HepG2 (cell line): ENCODE measurements at regions not wholly inside any gene's neighbourhood (a gene's known extent, or its start where the extent isn't known, plus 50 kb on each side); places are given as distances from the start of the nearest gene placed in this dataset.

Experiments
- ATAC-seq: fragments of 200-7000 bp; cut with Tn5 transposase; 3 replicates; pipeline ENCODE4 v1.9.1; 2020; ENCODE audit warnings: mild to moderate bottlenecking, moderate library complexity
- BruUV-seq: library from RNA; stranded (reverse); fragments of 400-500 nt; replicated peaks from 2 replicates; lab custom pipeline; 2021; lab: Mats Ljungman, UMichigan
- CTCF ChIA-PET: fragments of 300-600 bp; formaldehyde crosslinking; extraction: SDS; loops from one replicate; lab custom pipeline; 2021; ENCODE audit warnings: low total read pairs, inconsistent platforms, low intra/inter-chr PET ratio; lab: Yijun Ruan, JAX
- POLR2A ChIA-PET: fragments of 350-600 bp; sonication (Branson Sonifier 250); formaldehyde crosslinking; loops from one replicate; lab custom pipeline; 2020; ENCODE audit warnings: antibody characterized with exemption, inconsistent platforms; lab: Yijun Ruan, JAX
- DNase-seq: peaks from one replicate; pipeline ENCODE4 v3.0.0-alpha.2; 2015; ENCODE audit warnings: low spot score
- FAIRE-seq: peaks from 3 replicates; lab custom pipeline; 2011; peaks lifted over from hg19 to GRCh38; lab: Jason Lieb, UNC
- H2AFZ ChIP-seq: one replicate; pipeline ENCODE4 v1.6.1; 2011; ENCODE audit warnings: low read length, inconsistent platforms
- H3K27ac ChIP-seq: fragments of 300-600 bp; 3 replicates; pipeline ENCODE4 v1.8.0; 2011; ENCODE audit warnings: mixed run types, mild to moderate bottlenecking, mixed read lengths, low read length, inconsistent platforms; ENCODE audit not compliant: insufficient read depth; ENCODE audit errors: extremely low read length
- H3K27me3 ChIP-seq, 2 experiments: fragments of 200-600 bp in 1 of 2; 2 replicates in 1 of 2; 3 replicates in 1 of 2; pipeline versions ENCODE4 v1.6.0 to v1.8.0; 2011; ENCODE audit warnings: low read length in 2 of 2, mild to moderate bottlenecking in 2 of 2, moderate library complexity in 2 of 2, inconsistent platforms in 1 of 2; ENCODE audit not compliant: insufficient read depth in 2 of 2, control insufficient read depth in 1 of 2
- H3K36me3 ChIP-seq, 2 experiments: fragments of 200-600 bp in 1 of 2; replicated peaks in 1 of 2; 2 replicates in 1 of 2; 3 replicates in 1 of 2; pipeline versions ENCODE4 v1.5.1 to v1.8.0; 2011; ENCODE audit warnings: low read length in 2 of 2, inconsistent platforms in 1 of 2; ENCODE audit not compliant: insufficient read depth in 2 of 2, control insufficient read depth in 1 of 2
- H3K4me1 ChIP-seq: 2 replicates; pipeline ENCODE4 v1.5.1; 2012; ENCODE audit warnings: low read length, inconsistent platforms; ENCODE audit not compliant: insufficient read depth
- H3K4me2 ChIP-seq: 2 replicates; pipeline ENCODE4 v1.6.0; 2011; ENCODE audit warnings: low read depth, low read length, inconsistent platforms
- H3K4me3 ChIP-seq, 3 experiments: fragments of 200-600 bp in 1 of 3; sonication (generic), shearing (Covaris generic) in 1 of 3; replicated peaks in 1 of 3; 2 replicates each; pipeline ENCODE4 v1.5.1; 2011 to 2016; ENCODE audit warnings: low read length in 3 of 3, inconsistent platforms in 2 of 3, low read depth in 2 of 3, mild to moderate bottlenecking in 2 of 3, control low read depth in 1 of 3, mixed read lengths in 1 of 3; ENCODE audit not compliant: insufficient read depth in 1 of 3
- H3K79me2 ChIP-seq: one replicate; pipeline ENCODE4 v1.6.1; 2011; ENCODE audit warnings: low read length, inconsistent platforms; ENCODE audit not compliant: insufficient read depth
- H3K9ac ChIP-seq: 2 replicates; pipeline ENCODE4 v1.6.0; 2011; ENCODE audit warnings: mild to moderate bottlenecking, low read depth, low read length, inconsistent platforms; ENCODE audit not compliant: insufficient read depth
- H3K9me3 ChIP-seq: 2 replicates; pipeline ENCODE4 v1.5.1; 2012; ENCODE audit warnings: mild to moderate bottlenecking, low read length
- H4K20me1 ChIP-seq: 2 replicates; pipeline ENCODE4 v1.6.0; 2011; ENCODE audit warnings: inconsistent platforms, mild to moderate bottlenecking, low read length, moderate library complexity; ENCODE audit not compliant: insufficient read depth
- AHR ChIP-seq: IDR thresholded peaks from 2 replicates; pipeline ENCODE4 v1.6.1; 2018; ENCODE audit warnings: missing genetic modification reagents, missing compliant biosample characterization
- CTCF ChIP-seq: sonication (generic); formaldehyde crosslinking; IDR thresholded peaks from 2 replicates; pipeline ENCODE4 v1.5.0; 2020; ENCODE audit warnings: mild to moderate bottlenecking, missing genetic modification reagents, moderate library complexity
- FOXA1 ChIP-seq, 2 experiments: fragments of 450-650 bp in 1 of 2; sonication (generic) in 1 of 2; formaldehyde crosslinking in 1 of 2; IDR thresholded peaks; 2 replicates each; pipeline versions ENCODE4 v1.4.0 to v1.6.1; 2016 to 2020; ENCODE audit warnings: missing genetic modification reagents in 1 of 2
- GLI4 ChIP-seq: sonication (generic); formaldehyde crosslinking; IDR thresholded peaks from 2 replicates; pipeline ENCODE4 v1.5.1; 2020; ENCODE audit warnings: missing genetic modification reagents, mild to moderate bottlenecking, moderate library complexity, borderline replicate concordance
- PRDM4 ChIP-seq: sonication (generic); formaldehyde crosslinking; IDR thresholded peaks from 2 replicates; pipeline ENCODE4 v1.9.0; 2021; ENCODE audit warnings: missing genetic modification reagents, borderline replicate concordance
- STAT5B ChIP-seq: sonication (generic); formaldehyde crosslinking; IDR thresholded peaks from 2 replicates; pipeline ENCODE4 v1.4.0; 2020; ENCODE audit warnings: missing genetic modification reagents
- TIGD3 ChIP-seq: sonication (generic); formaldehyde crosslinking; IDR thresholded peaks from 2 replicates; pipeline ENCODE4 v1.5.1; 2020; ENCODE audit warnings: mild to moderate bottlenecking, missing genetic modification reagents, borderline replicate concordance
- ZBTB25 ChIP-seq: IDR thresholded peaks from 2 replicates; pipeline ENCODE4 v1.6.1; 2018; ENCODE audit warnings: missing genetic modification reagents
- ZFP36 ChIP-seq: fragments of 150-350 bp; IDR thresholded peaks from 2 replicates; pipeline ENCODE4 v1.6.1; 2018; ENCODE audit warnings: borderline replicate concordance, low read length, low read depth; ENCODE audit not compliant: partially characterized antibody
- ZNF704 ChIP-seq: sonication (generic); formaldehyde crosslinking; IDR thresholded peaks from 2 replicates; pipeline ENCODE4 v1.8.1; 2023; ENCODE audit warnings: mild to moderate bottlenecking, inconsistent platforms, moderate library complexity, missing genetic modification reagents, borderline replicate concordance
- ZNF782 ChIP-seq: sonication (generic); formaldehyde crosslinking; IDR thresholded peaks from 2 replicates; pipeline ENCODE4 v1.4.0; 2020; ENCODE audit warnings: missing genetic modification reagents, mild to moderate bottlenecking, borderline replicate concordance
- WGBS: methylation state at CpG from one replicate; pipeline ENCODE4 v1.1.6; 2017; ENCODE audit warnings: low lambda C conversion rate; 5-methylcytosine and 5-hydroxymethylcytosine counted together
- in situ Hi-C: cut with HindIII; loops from 2 replicates; pipeline ENCODE4 v1.10.0; 2017; ENCODE audit warnings: low pct_unique_long_range_greater_than_20kb; ENCODE audit not compliant: extremely low pct_ligation_motif_present
- intact Hi-C: fragments of 100-400 bp; cut with micrococcal nuclease; formaldehyde crosslinking; loops from one replicate; pipeline ENCODE4 v1.10.0; 2022; ENCODE audit not compliant: unreplicated experiment
- TF ChIP-seq, protein P1 (sequence below): IDR thresholded peaks from 2 replicates; pipeline ENCODE4 v1.6.1; 2016; ENCODE audit warnings: low read depth, control low read depth

GRCh38 chr7:85705076-85705475, 518.2 kb upstream of the SEMA3D start:
- in situ Hi-C loops (no loop called here), intact Hi-C loops (no loop called here)
- Histone ChIP-seq H3K27me3 (no peaks in the 10 kb centered on the region), H3K79me2 (no peaks in the 10 kb centered on the region), H3K4me1 (no peaks in the 10 kb centered on the region), H3K36me3 (no peaks in the 10 kb centered on the region), H3K4me3 (no peak overlapping the region), H3K27ac (no peak overlapping the region), H3K4me2 (no peak overlapping the region), H3K9me3 (no peaks in the 10 kb centered on the region), H3K9ac (no peak overlapping the region), H2AFZ (no peak overlapping the region), H4K20me1 (no peaks in the 10 kb centered on the region)
- ChIA-PET CTCF (no interaction called here), POLR2A (no interaction called here)
- WGBS: 1% methylated on average over 2 of the region's 2 CpGs
- BruUV-seq: no TSS peak
- FAIRE-seq (no peak), ATAC-seq (no peak), DNase-seq (no peak)
- no peak for TF ChIP-seq GLI4 (CRISPR knock-in tag)
- TF ChIP-seq TIGD3 (CRISPR knock-in tag): no peak
- no peak for TF ChIP-seq AHR (CRISPR knock-in tag)
- no peak for TF ChIP-seq FOXA1 (IDR thresholded peaks at IDR 0.05)
- no peak for TF ChIP-seq FOXA1 (CRISPR knock-in tag; IDR thresholded peaks at IDR 0.05)
- no peak for TF ChIP-seq ZFP36
- no peak for TF ChIP-seq CTCF (CRISPR knock-in tag)
- TF ChIP-seq, protein P1, sequence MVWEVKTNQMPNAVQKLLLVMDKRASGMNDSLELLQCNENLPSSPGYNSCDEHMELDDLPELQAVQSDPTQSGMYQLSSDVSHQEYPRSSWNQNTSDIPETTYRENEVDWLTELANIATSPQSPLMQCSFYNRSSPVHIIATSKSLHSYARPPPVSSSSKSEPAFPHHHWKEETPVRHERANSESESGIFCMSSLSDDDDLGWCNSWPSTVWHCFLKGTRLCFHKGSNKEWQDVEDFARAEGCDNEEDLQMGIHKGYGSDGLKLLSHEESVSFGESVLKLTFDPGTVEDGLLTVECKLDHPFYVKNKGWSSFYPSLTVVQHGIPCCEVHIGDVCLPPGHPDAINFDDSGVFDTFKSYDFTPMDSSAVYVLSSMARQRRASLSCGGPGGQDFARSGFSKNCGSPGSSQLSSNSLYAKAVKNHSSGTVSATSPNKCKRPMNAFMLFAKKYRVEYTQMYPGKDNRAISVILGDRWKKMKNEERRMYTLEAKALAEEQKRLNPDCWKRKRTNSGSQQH: no peak
- TF ChIP-seq PRDM4: no peak
- no peak for TF ChIP-seq STAT5B (CRISPR knock-in tag)
- no peak for TF ChIP-seq ZNF782 (CRISPR knock-in tag)
- no peak for TF ChIP-seq ZBTB25 (CRISPR knock-in tag)
- TF ChIP-seq ZNF704 (CRISPR knock-in tag): no peak
